CD4-positive, alpha-beta T cell treated with Interleukin-4 for 1 hour (primary cell): ENCODE measurements at regions not wholly inside any gene's neighbourhood (a gene's known extent, or its start where the extent isn't known, plus 50 kb on each side); places are given as distances from the start of the nearest gene placed in this dataset.
"Not testable (repeated sequence)": the region's sequence is repeated elsewhere in the genome, so short reads cannot be mapped to it uniquely, and the experiment has no call there.

Experiments
- DNase-seq, 2 donors: peaks; one replicate each; pipeline ENCODE4 v3.0.0-alpha.2; 2020 to 2022

DNA sequence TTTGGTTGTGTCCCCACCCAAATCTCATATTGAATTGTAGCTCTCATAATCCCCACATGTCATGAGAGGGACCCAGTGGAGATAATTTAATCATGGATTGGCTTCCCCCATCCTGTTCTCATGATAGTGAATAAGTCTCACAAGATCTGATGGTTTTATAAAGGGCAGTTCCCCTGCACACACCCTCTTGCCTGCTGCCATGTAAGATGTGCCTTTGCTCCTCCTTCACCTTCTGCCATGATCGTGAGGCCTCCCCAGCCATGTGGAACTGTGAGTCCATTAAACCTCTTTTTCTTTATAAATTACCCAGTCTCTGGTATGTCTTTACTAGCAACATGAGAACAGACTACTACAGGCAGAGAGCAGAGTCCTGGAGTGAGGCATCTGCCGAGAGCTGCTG, 90.2 kb upstream of the SLC45A1 start:
- not testable (repeated sequence) for DNase-seq

DNA sequence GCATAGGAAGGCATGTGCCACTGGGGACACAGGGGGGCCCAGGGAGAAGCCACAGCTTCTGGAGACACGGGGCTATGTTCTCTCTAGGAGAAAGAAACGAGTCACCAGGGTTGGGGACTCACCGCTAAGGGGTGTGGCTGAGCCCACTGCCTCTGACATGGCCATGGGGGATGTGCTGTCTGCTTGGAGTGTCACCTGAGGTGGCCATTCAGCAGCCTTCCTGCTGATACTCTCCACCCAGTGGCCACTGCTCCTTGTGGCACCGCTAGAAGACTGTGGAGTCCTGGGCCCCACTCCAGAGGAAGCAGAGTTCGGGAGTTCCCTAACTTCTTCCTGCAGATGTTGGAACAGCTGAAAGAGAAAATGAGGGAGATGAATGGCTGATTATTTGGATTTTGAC, 91.2 kb upstream of the SLC45A1 start:
- DNase-seq: no peak

GRCh38 chr1:8226024-8226423, 91.9 kb upstream of the SLC45A1 start:
- DNase-seq: not testable (repeated sequence)

DNA sequence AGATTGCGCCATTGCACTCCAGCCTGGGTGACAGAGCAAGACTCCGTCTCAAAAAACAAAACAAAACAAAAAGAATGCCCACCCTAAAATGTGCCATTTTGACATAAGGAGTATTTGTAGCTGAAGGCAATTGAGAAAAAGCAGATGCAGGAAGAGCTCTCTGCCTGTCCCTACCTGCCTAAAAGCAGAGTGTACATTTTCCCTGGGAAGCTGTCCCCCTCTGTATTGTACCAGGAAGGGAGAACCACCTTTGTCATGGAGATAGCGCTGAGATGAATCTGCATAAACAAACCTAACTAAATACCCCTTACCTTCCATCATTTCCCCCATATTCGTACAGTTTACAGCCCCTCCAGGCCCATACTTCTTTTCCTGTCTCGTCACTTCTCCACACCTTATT, 94.4 kb upstream of the SLC45A1 start:
- no peak for DNase-seq

DNA sequence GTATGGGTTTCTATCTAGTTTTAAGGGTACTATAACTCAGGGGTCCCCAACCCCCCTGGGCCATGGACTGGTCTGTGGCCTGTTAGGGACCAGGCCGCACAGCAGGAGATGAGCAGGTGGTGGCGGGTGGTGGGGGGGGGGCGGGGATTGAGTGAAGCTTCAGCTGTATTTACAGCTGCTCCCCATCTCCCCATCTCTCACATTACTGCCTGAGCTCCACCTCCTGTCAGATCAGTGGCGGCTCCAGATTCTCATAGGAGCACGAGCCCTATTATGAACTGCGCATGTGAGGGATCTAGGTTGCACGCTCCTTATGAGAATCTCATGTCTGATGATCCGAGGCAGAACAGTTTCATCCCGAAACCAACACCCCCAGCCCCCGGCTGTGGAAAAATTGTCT, 95.1 kb upstream of the SLC45A1 start:
- DNase-seq: no peak

GRCh38 chr1:8219530-8219929, 98.4 kb upstream of the SLC45A1 start:
- DNase-seq: no peak

DNA sequence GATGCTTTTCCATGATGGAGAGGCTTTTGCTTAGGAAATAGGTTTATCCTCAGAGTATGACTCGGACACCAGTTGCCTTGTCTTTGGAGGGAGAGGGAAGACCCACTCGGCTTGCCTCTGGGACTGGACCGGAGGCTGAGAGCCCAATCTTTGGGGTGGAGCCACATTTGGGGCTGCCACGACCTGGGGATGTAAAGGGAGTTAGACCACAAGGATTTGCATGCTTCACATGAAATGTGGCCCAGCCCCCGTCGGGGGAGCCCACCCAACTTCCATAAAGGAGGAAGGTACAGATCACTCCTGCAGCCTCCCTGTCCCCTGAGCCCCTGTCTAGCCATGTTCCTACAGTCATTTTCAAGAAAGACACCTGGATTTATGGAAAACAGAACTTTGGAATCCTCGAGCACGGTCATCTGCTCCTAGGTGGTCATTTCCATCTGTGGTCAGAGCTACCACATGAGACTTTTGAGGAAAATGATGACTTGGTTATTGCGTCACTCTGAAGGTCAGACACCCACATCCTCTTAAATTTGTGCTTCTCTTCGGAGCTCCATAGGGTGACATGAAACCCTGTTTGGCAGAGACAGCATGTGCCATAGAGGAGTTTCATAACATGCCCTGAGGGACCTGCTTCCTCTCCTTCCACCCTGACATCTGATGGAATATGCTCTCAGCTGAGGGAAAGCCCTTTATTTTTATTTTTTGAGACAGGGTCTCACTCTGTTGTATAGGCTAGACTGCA, 99.4 kb upstream of the SLC45A1 start:
- peak in 1 of 2 donors; percentile 44 for DNase-seq

GRCh38 chr1:8217809-8218208, 100.1 kb upstream of the SLC45A1 start:
- DNase-seq: no peak

DNA sequence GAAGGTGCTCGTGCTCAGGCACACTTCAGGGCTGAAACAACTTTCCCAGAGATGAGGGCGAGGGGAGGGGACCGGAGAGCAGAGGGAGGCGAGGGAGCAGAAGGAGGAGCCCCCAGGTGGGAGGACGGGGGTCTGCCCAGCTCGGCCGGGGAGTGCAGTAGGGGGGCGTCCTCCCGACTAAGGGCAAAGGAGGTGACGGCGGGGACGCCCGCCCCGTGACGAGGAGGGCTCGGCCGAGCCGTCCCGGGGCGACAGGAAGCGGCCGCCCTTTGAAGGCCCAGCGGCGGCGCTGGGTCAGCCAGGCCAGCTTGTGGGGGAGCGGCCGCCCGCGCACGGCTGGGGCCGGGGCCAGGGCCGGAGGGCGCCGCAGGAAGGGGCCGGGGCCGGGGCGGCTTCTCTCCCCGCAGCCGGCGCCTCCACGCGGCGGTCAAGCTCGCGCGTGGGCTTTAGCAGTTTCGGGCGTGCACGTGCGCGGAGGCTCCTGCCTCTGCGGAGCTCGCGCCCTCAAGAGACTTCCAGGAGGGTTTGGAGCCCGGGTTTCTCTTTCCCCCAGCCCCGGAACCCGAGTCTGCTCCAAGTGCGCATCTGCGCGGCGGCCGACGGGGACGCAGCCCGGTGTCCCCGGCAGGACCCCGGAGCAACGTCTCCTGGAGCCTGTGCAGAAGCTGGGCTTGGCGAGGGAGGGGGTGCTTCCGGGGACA, 100.8 kb upstream of the SLC45A1 start:
- peak in 1 of 2 donors; percentile 21 for DNase-seq

DNA sequence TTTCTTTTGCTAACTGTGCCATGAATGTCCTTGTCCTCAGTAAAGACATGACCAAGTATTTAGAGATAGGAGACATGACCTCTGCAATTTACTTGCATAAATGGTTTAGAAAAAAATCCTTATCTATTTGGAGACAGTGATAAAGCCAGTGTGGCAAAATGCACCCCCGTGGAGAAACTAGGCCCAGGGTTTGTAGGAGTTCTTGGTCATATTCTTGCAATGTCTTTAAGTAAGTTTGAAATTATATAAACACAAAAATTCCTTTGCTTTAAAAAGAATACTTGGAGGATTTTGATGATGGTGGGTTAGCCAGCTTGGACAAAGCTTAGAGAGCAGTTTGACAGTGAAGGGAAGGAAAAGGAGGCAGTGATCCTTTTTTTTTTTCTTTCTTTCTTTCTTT, 101.9 kb upstream of the SLC45A1 start:
- no peak for DNase-seq

GRCh38 chr1:8214501-8215173, 103.3 kb upstream of the SLC45A1 start:
- DNase-seq: no peak

DNA sequence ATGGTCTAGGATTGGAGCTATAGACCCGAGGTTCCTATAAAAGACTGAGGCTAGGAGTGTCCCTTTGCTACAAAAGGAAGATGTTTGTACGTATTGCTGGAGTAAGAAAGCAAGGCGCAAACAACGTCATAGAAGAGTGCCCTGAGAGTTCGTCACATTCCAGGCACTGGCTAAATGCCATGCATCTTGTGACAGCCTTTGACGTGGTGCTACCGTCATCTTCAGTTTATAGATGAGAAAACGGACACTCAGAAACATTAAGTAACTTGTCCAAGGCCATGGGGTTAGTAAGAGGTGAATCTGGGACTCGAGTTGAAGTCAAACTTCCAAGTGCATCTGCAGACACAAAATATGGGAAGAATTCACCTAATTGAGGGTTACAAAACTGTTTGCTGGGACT, 104.2 kb upstream of the SLC45A1 start:
- DNase-seq: no peak

- no peak for DNase-seq
These were observed 104.8 kb upstream of the SLC45A1 start for GRCh38 chr1:8213136-8213535.

GRCh38 chr1:8212580-8213031, 105.3 kb upstream of the SLC45A1 start:
- no peak for DNase-seq

- DNase-seq: peak in 1 of 2 donors; percentile 19
These were observed 105.9 kb upstream of the SLC45A1 start for GRCh38 chr1:8211883-8212579.

DNA sequence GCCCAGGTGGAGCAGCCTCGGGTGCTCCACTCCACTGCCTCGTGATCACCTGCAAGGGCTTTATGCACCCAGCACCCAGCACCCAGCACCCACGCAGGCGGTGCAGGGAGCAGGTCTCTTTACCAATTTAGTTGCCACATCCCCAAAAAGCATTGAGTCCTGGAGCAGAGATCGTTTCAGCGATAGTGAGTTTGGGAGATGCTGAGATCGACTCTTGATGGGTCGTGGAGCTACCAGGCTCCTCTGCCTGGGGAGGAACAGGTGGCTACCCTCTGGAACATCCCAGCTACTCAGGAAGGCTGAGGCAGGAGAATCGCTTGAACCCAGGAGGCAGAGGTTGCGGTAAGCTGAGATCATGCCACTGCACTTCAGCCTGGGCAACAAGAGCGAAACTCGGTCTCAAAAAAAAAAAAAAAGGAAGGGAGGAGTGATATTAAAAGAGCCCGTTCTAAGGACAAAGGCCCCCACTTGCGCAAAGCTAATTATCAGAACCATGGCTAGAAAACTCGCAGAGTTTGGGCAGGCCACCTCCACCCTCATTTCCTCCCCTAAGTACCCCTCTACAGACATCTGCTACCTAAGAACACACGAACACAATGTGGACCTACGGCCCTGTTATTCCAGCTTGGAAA, 106.5 kb upstream of the SLC45A1 start:
- DNase-seq: no peak

- DNase-seq: no peak
These were observed 110.7 kb upstream of the SLC45A1 start for GRCh38 chr1:8207202-8207601.

GRCh38 chr1:8206391-8206790, 111.5 kb upstream of the SLC45A1 start:
- DNase-seq: no peak

- DNase-seq: no peak
These were observed 112.1 kb upstream of the SLC45A1 start for GRCh38 chr1:8205771-8206170.

GRCh38 chr1:8204826-8205225, 113.1 kb upstream of the SLC45A1 start:
- no peak for DNase-seq

DNA sequence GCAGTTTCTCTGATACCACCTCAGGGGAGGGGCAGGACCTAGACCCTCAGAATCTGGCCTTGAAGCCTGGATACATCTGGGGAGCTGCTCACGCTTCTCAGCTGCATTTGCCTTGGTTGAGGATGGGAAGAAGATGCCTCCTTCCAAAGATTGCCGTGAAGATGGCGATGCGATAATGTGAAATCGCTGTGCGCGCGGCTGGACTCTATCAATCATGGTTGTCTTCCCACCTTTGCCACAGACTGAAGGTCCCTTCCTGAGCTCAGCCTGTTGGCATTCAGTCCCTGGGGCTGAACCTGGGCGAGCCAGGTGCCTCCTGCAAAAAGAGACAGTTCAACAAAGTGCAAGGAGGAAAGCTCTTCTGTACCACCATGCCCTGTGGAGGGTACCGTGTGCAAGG, 114.4 kb upstream of the SLC45A1 start:
- no peak for DNase-seq

- no peak for DNase-seq
These were observed 114.9 kb upstream of the SLC45A1 start for GRCh38 chr1:8203056-8203455.
